Esophagus squamous epithelium (tissue), 4 donors: ENCODE measurements at regions not wholly inside any gene's neighbourhood (a gene's known extent, or its start where the extent isn't known, plus 50 kb on each side); places are given as distances from the start of the nearest gene placed in this dataset.

Experiments
- POLR2A ChIP-seq, 4 donors: fragments of 450-650 bp; IDR thresholded peaks; one replicate each; pipeline ENCODE4 v1.6.1; 2017; ENCODE audit warnings: antibody characterized with exemption in 4 of 4, mild to moderate bottlenecking in 4 of 4, moderate library complexity in 3 of 4
- TF ChIP-seq, protein P1 (sequence below), 6 experiments: fragments of 450-650 bp in 4 of 6; fragments of 200-600 bp in 2 of 6; sonication (generic) in 2 of 6; IDR thresholded peaks; one replicate each; pipeline ENCODE4 v1.5.1; 2016 to 2019; ENCODE audit warnings: antibody characterized with exemption in 6 of 6, mild to moderate bottlenecking in 4 of 6, moderate library complexity in 4 of 6

DNA sequence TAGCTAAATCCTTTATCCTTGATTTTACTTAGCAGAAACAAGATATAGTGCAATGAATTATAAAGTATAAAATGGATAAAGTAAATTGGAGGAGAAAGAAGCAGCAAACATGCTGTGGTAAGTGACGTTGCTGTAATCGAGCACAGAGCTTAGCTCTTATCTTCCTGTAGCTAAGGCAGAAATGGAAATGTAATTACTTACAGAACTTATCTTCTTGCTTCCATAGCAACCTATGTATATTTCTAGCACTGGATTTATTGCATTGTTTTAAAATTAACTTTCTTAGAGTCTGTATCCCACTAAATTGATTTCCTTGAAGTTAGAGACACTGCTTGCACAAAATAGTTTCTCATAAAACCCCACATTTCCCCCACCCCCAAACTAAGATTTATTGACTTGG is 130.6 kb upstream of the MC4R start:
- TF ChIP-seq, protein P1, sequence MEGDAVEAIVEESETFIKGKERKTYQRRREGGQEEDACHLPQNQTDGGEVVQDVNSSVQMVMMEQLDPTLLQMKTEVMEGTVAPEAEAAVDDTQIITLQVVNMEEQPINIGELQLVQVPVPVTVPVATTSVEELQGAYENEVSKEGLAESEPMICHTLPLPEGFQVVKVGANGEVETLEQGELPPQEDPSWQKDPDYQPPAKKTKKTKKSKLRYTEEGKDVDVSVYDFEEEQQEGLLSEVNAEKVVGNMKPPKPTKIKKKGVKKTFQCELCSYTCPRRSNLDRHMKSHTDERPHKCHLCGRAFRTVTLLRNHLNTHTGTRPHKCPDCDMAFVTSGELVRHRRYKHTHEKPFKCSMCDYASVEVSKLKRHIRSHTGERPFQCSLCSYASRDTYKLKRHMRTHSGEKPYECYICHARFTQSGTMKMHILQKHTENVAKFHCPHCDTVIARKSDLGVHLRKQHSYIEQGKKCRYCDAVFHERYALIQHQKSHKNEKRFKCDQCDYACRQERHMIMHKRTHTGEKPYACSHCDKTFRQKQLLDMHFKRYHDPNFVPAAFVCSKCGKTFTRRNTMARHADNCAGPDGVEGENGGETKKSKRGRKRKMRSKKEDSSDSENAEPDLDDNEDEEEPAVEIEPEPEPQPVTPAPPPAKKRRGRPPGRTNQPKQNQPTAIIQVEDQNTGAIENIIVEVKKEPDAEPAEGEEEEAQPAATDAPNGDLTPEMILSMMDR (IDR thresholded peaks at IDR 0.05): no peak
- TF ChIP-seq POLR2A (IDR thresholded peaks at IDR 0.05): no peak
